ENCODE measurements at regions not wholly inside any gene's neighbourhood (a gene's known extent, or its start where the extent isn't known, plus 50 kb on each side); places are given as distances from the start of the nearest gene placed in this dataset.

GRCh38 chr11:35088676-35089075 is 50.3 kb upstream of the CD44 start:
- no peak overlapping the region for H3K4me3 ChIP-seq (ENCODE audit: extremely low read depth, insufficient read depth, low read length, poor library complexity, severe bottlenecking)
- H3K9me3 ChIP-seq (ENCODE audit: control insufficient read depth, low read length): no peaks in the 10 kb centered on the region
- WGBS, 2 experiments (ENCODE audit: insufficient coverage in 2 of 2): 79 to 90% methylated on average over 2 to 4 of the region's 4 CpGs
- no peaks in the 10 kb centered on the region for H3K36me3 ChIP-seq (ENCODE audit: control insufficient read depth, insufficient read depth, low read length)
- no peak overlapping the region for H3K27ac ChIP-seq (ENCODE audit: low read depth, low read length, severe bottlenecking)
- H3K4me1 ChIP-seq (ENCODE audit: control insufficient read depth, insufficient read depth, low read length, poor library complexity, severe bottlenecking): peaks cover 3% of the 10 kb centered on the region
